NCI-H1105 treated with DMSO at 0.1 percent for 48 hours (cell line): ENCODE measurements at regions not wholly inside any gene's neighbourhood (a gene's known extent, or its start where the extent isn't known, plus 50 kb on each side); places are given as distances from the start of the nearest gene placed in this dataset.

ENCODE experiments used
- DNase-seq: peaks from one replicate; lab custom pipeline; 2025; lab: John Stamatoyannopoulos, UW

- DNase-seq, result no peak
These were observed 157.5 kb upstream of the FSTL4 start for GRCh38 chr5:133769842-133770241.

- DNase-seq, result no peak
These were observed 151.4 kb upstream of the FSTL4 start for GRCh38 chr5:133763744-133764143.

GRCh38 chr5:133761632-133762031 lies 149.3 kb upstream of the FSTL4 start:
- no peak for DNase-seq

GRCh38 chr5:133760532-133760931 lies 148.2 kb upstream of the FSTL4 start:
- DNase-seq, result no peak

- DNase-seq, result no peak
These were observed 146.3 kb upstream of the FSTL4 start for GRCh38 chr5:133758641-133759040.

GRCh38 chr5:133757396-133757945 lies 145.1 kb upstream of the FSTL4 start:
- no peak for DNase-seq

- no peak for DNase-seq
These were observed 144.4 kb upstream of the FSTL4 start for GRCh38 chr5:133756756-133757155.

GRCh38 chr5:133756036-133756435 lies 143.7 kb upstream of the FSTL4 start:
- no peak for DNase-seq

- DNase-seq, result no peak
These were observed 142.3 kb upstream of the FSTL4 start for GRCh38 chr5:133754575-133755169.

- DNase-seq, result no peak
These were observed 141.5 kb upstream of the FSTL4 start for GRCh38 chr5:133753856-133754255.

GRCh38 chr5:133751846-133752245 lies 139.5 kb upstream of the FSTL4 start:
- no peak for DNase-seq

- no peak for DNase-seq
These were observed 139.1 kb upstream of the FSTL4 start for GRCh38 chr5:133751421-133751820.

- no peak for DNase-seq
These were observed 138.5 kb upstream of the FSTL4 start for GRCh38 chr5:133750856-133751255.

GRCh38 chr5:133750356-133750755 lies 138.0 kb upstream of the FSTL4 start:
- DNase-seq, result no peak

- DNase-seq, result no peak
These were observed 137.1 kb upstream of the FSTL4 start for GRCh38 chr5:133749331-133749985.

GRCh38 chr5:133746834-133747233 lies 134.5 kb upstream of the FSTL4 start:
- no peak for DNase-seq

GRCh38 chr5:133744960-133745308 lies 132.6 kb upstream of the FSTL4 start:
- DNase-seq, result no peak

GRCh38 chr5:133744051-133744959 lies 132.0 kb upstream of the FSTL4 start:
- DNase-seq, result no peak

GRCh38 chr5:133742431-133742988 lies 130.2 kb upstream of the FSTL4 start:
- no peak for DNase-seq

- no peak for DNase-seq
These were observed 129.5 kb upstream of the FSTL4 start for GRCh38 chr5:133741818-133742355.

- DNase-seq, result no peak
These were observed 129.1 kb upstream of the FSTL4 start for GRCh38 chr5:133741396-133741795.

GRCh38 chr5:133739181-133739780 lies 126.9 kb upstream of the FSTL4 start:
- DNase-seq, result no peak
